ENCODE measurements at regions not wholly inside any gene's neighbourhood (a gene's known extent, or its start where the extent isn't known, plus 50 kb on each side); places are given as distances from the start of the nearest gene placed in this dataset.

- TF ChIP-seq EZH2 (IDR thresholded peaks at IDR 0.05; ENCODE audit: insufficient read depth, poor library complexity, severe bottlenecking), result no peak
- no peak for TF ChIP-seq EZH2phosphoT487 (IDR thresholded peaks at IDR 0.05; ENCODE audit: insufficient read depth, low read depth)
Measured at GRCh38 chr11:116461789-116462188, 311.0 kb downstream of the BUD13 start.

Measured in GM23248 (cell line).